MCF 10A (cell line): ENCODE measurements at regions not wholly inside any gene's neighbourhood (a gene's known extent, or its start where the extent isn't known, plus 50 kb on each side); places are given as distances from the start of the nearest gene placed in this dataset.

ENCODE experiments used
- BruUV-seq: library from RNA; stranded (reverse); fragments of 400-500 nt; replicated peaks from 2 replicates; lab custom pipeline; 2021; lab: Mats Ljungman, UMichigan
- CTCF ChIA-PET: fragments of 300-600 bp; sonication (Branson Sonifier 250); formaldehyde crosslinking; extraction: SDS; loops from one replicate; lab custom pipeline; 2021; ENCODE audit warnings: antibody characterized with exemption, inconsistent platforms; lab: Yijun Ruan, JAX
- POLR2A ChIA-PET: fragments of 300-600, 350-650 bp; sonication (Branson Sonifier 250); formaldehyde crosslinking; extraction: SDS; loops from one replicate; lab custom pipeline; 2020; ENCODE audit warnings: antibody characterized with exemption, inconsistent platforms; lab: Yijun Ruan, JAX
- DNase-seq: peaks from one replicate; pipeline ENCODE4 v3.0.0-alpha.2; 2018; ENCODE audit not compliant: unreplicated experiment
- H3K27ac Mint-ChIP-seq: one replicate; pipeline ENCODE4 v1.8.0; 2022; ENCODE audit warnings: mild to moderate bottlenecking, low read depth, mixed read lengths; ENCODE audit not compliant: unreplicated experiment
- H3K27me3 Mint-ChIP-seq: one replicate; pipeline ENCODE4 v1.8.0; 2022; ENCODE audit warnings: mixed read lengths; ENCODE audit not compliant: insufficient read depth, unreplicated experiment
- H3K36me3 Mint-ChIP-seq: one replicate; pipeline ENCODE4 v1.8.0; 2022; ENCODE audit warnings: mild to moderate bottlenecking, moderate library complexity, mixed read lengths; ENCODE audit not compliant: insufficient read depth, unreplicated experiment
- H3K4me1 Mint-ChIP-seq: one replicate; pipeline ENCODE4 v1.8.0; 2022; ENCODE audit warnings: mixed read lengths; ENCODE audit not compliant: insufficient read depth, unreplicated experiment
- H3K4me3 Mint-ChIP-seq: one replicate; pipeline ENCODE4 v1.8.0; 2022; ENCODE audit warnings: mild to moderate bottlenecking, moderate library complexity, mixed read lengths; ENCODE audit not compliant: unreplicated experiment
- H3K9me3 Mint-ChIP-seq: one replicate; pipeline ENCODE4 v1.8.0; 2022; ENCODE audit warnings: mixed read lengths; ENCODE audit not compliant: unreplicated experiment
- CTCF ChIP-seq: fragments of 200-600 bp; IDR thresholded peaks from one replicate; pipeline ENCODE4 v1.8.0; 2022; ENCODE audit warnings: antibody characterized with exemption, mild to moderate bottlenecking; ENCODE audit not compliant: unreplicated experiment
- intact Hi-C: fragments of 100-400 bp; cut with micrococcal nuclease; formaldehyde crosslinking; loops from 2 replicates; pipeline ENCODE4 v1.14.1; 2022

- H3K4me1 Mint-ChIP-seq: peaks cover 8% of the 10 kb centered on the region
- H3K36me3 Mint-ChIP-seq: peaks cover 6% of the 10 kb centered on the region
- no peaks in the 10 kb centered on the region for H3K9me3 Mint-ChIP-seq
- no peaks in the 10 kb centered on the region for H3K27me3 Mint-ChIP-seq
- no peak overlapping the region for H3K27ac Mint-ChIP-seq
- CTCF ChIA-PET: interaction anchor here (0.6 kb wide), 1 partner anchor 618 kb away, joined by 3 read pairs; no protein-coding TSS in a partner anchor
- BruUV-seq: no TSS peak
- TF ChIP-seq CTCF: no peak
- POLR2A ChIA-PET: interaction anchor here (0.6 to 0.8 kb wide), 2 partner anchors 100 to 245 kb away, joined by 3 read pairs; no protein-coding TSS in a partner anchor
- DNase-seq: peak; percentile 82
- intact Hi-C loops: no loop called here
- no peak overlapping the region for H3K4me3 Mint-ChIP-seq
These were observed 102.6 kb upstream of the ITGA4 start for GRCh38 chr2:181354626-181355025.

GRCh38 chr2:181356526-181357130 lies 100.6 kb upstream of the ITGA4 start:
- no peak for TF ChIP-seq CTCF
- H3K4me3 Mint-ChIP-seq: no peak overlapping the region
- peaks cover 8% of the 10 kb centered on the region for H3K4me1 Mint-ChIP-seq
- BruUV-seq: no TSS peak
- peaks cover 6% of the 10 kb centered on the region for H3K36me3 Mint-ChIP-seq
- no peak for DNase-seq
- intact Hi-C loops: no loop called here
- H3K27ac Mint-ChIP-seq: no peak overlapping the region
- ChIA-PET POLR2A (no interaction called here), CTCF (no interaction called here)
- H3K27me3 Mint-ChIP-seq: no peaks in the 10 kb centered on the region
- no peaks in the 10 kb centered on the region for H3K9me3 Mint-ChIP-seq

GRCh38 chr2:181357979-181358378 lies 99.2 kb upstream of the ITGA4 start:
- Mint-ChIP-seq H3K27me3 (no peaks in the 10 kb centered on the region), H3K9me3 (no peaks in the 10 kb centered on the region), H3K4me3 (no peak overlapping the region), H3K36me3 (peaks cover 6% of the 10 kb centered on the region), H3K4me1 (peaks cover 8% of the 10 kb centered on the region), H3K27ac (no peak overlapping the region)
- ChIA-PET POLR2A (no interaction called here), CTCF (interaction anchor here (0.6 kb wide), 1 partner anchor 1234 kb away, joined by 3 read pairs; no protein-coding TSS in a partner anchor)
- no peak for TF ChIP-seq CTCF
- no peak for DNase-seq
- BruUV-seq: no TSS peak
- intact Hi-C loops: no loop called here

- POLR2A ChIA-PET: no interaction called here
- Mint-ChIP-seq H3K27ac (no peak overlapping the region), H3K4me3 (no peak overlapping the region), H3K9me3 (no peaks in the 10 kb centered on the region), H3K27me3 (no peaks in the 10 kb centered on the region), H3K36me3 (peaks cover 6% of the 10 kb centered on the region), H3K4me1 (no peaks in the 10 kb centered on the region)
- intact Hi-C loops: no loop called here
- no peak for DNase-seq
- TF ChIP-seq CTCF: no peak
- CTCF ChIA-PET: interaction anchor here (0.5 to 1.1 kb wide), 3 partner anchors 10 to 27 kb away, joined by 3 read pairs; no protein-coding TSS in a partner anchor
- no TSS peak for BruUV-seq
These were observed 94.6 kb upstream of the ITGA4 start for GRCh38 chr2:181362561-181362960.
